Astrocyte (in vitro differentiated cells and primary cell): ENCODE measurements at regions not wholly inside any gene's neighbourhood (a gene's known extent, or its start where the extent isn't known, plus 50 kb on each side); places are given as distances from the start of the nearest gene placed in this dataset.

Source experiments
- EZH2 ChIP-seq: IDR thresholded peaks from 2 replicates; pipeline ENCODE4 v1.6.1; 2012; ENCODE audit warnings: mild to moderate bottlenecking, low read length, inconsistent platforms; ENCODE audit not compliant: insufficient read depth
- TF ChIP-seq, protein P1 (sequence below): IDR thresholded peaks from 2 replicates; pipeline ENCODE4 v1.5.1; 2011; ENCODE audit warnings: low read depth, mild to moderate bottlenecking, inconsistent platforms, low read length, moderate library complexity; ENCODE audit not compliant: insufficient read depth

DNA sequence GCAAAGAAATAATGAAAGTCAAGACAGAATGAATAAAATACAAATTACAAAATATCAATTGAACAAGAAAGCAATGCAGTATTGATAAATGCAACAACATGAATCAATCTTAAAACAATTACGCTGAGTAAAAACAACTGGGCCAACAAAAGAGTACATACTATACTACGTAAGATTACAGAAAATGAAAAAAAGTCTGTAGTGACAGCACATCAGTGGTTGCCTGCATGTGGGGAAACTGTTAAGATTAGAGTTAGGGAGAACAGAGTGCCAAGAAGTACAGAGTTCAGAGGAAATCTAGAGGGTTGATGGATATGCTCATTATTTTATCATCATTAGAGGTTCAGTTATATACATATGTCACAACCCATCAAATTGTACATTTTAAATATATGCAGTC, 706.6 kb upstream of the ACO1 start:
- TF ChIP-seq, protein P1, sequence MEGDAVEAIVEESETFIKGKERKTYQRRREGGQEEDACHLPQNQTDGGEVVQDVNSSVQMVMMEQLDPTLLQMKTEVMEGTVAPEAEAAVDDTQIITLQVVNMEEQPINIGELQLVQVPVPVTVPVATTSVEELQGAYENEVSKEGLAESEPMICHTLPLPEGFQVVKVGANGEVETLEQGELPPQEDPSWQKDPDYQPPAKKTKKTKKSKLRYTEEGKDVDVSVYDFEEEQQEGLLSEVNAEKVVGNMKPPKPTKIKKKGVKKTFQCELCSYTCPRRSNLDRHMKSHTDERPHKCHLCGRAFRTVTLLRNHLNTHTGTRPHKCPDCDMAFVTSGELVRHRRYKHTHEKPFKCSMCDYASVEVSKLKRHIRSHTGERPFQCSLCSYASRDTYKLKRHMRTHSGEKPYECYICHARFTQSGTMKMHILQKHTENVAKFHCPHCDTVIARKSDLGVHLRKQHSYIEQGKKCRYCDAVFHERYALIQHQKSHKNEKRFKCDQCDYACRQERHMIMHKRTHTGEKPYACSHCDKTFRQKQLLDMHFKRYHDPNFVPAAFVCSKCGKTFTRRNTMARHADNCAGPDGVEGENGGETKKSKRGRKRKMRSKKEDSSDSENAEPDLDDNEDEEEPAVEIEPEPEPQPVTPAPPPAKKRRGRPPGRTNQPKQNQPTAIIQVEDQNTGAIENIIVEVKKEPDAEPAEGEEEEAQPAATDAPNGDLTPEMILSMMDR = no peak
- no peak for TF ChIP-seq EZH2
